ENCODE measurements at regions not wholly inside any gene's neighbourhood (a gene's known extent, or its start where the extent isn't known, plus 50 kb on each side); places are given as distances from the start of the nearest gene placed in this dataset.

GRCh38 chr7:31284106-31284505 is 56.4 kb downstream of the NEUROD6 start:
- DNase-seq, result peak; percentile 92

GRCh38 chr7:31271641-31272405 is 68.7 kb downstream of the NEUROD6 start:
- DNase-seq, result peak; percentile 8

- no peak for DNase-seq
Measured at GRCh38 chr7:31267486-31267885, 73.0 kb downstream of the NEUROD6 start.

- no peak for DNase-seq
Measured at GRCh38 chr7:31263338-31263737, 77.2 kb downstream of the NEUROD6 start.

- no peak for DNase-seq
Measured at GRCh38 chr7:31261341-31261740, 79.2 kb downstream of the NEUROD6 start.

- DNase-seq, result no peak
Measured at GRCh38 chr7:31260851-31261250, 79.7 kb downstream of the NEUROD6 start.

GRCh38 chr7:31258391-31258790 is 82.1 kb downstream of the NEUROD6 start:
- DNase-seq, result no peak

GRCh38 chr7:31256506-31256905 is 84.0 kb downstream of the NEUROD6 start:
- no peak for DNase-seq

GRCh38 chr7:31254926-31255325 is 85.6 kb downstream of the NEUROD6 start:
- no peak for DNase-seq

- no peak for DNase-seq
Measured at GRCh38 chr7:31253532-31253931, 87.0 kb downstream of the NEUROD6 start.

- DNase-seq, result no peak
Measured at GRCh38 chr7:31251441-31251840, 89.1 kb downstream of the NEUROD6 start.

GRCh38 chr7:31249671-31250070 is 90.9 kb downstream of the NEUROD6 start:
- no peak for DNase-seq

GRCh38 chr7:31236868-31237267 is 103.7 kb downstream of the NEUROD6 start:
- DNase-seq, result no peak

GRCh38 chr7:31234836-31235605 is 105.5 kb downstream of the NEUROD6 start:
- DNase-seq, result no peak

GRCh38 chr7:31228957-31229356 is 111.6 kb downstream of the NEUROD6 start:
- no peak for DNase-seq

GRCh38 chr7:31214751-31215150 is 125.8 kb downstream of the NEUROD6 start:
- DNase-seq, result no peak

- DNase-seq, result no peak
Measured at GRCh38 chr7:31211281-31211680, 129.2 kb downstream of the NEUROD6 start.

GRCh38 chr7:31204071-31204470 is 136.5 kb downstream of the NEUROD6 start:
- peak; percentile 28 for DNase-seq

GRCh38 chr7:31203551-31203950 is 137.0 kb downstream of the NEUROD6 start:
- no peak for DNase-seq

- no peak for DNase-seq
Measured at GRCh38 chr7:31202801-31203200, 137.7 kb downstream of the NEUROD6 start.

- DNase-seq, result peak; percentile 54
Measured at GRCh38 chr7:31192986-31193385, 140.9 kb downstream of the ADCYAP1R1 start.

GRCh38 chr7:31190906-31191305 is 138.8 kb downstream of the ADCYAP1R1 start:
- no peak for DNase-seq

- DNase-seq, result no peak
Measured at GRCh38 chr7:31186202-31186601, 134.1 kb downstream of the ADCYAP1R1 start.

- no peak for DNase-seq
Measured at GRCh38 chr7:31175672-31176071, 123.6 kb downstream of the ADCYAP1R1 start.
